ENCODE measurements at regions not wholly inside any gene's neighbourhood (a gene's known extent, or its start where the extent isn't known, plus 50 kb on each side); places are given as distances from the start of the nearest gene placed in this dataset.

GRCh38 chr14:98945611-98946570 is 326.1 kb downstream of the BCL11B start:
- Mint-ChIP-seq H3K4me1 (peaks cover 9% of the 10 kb centered on the region), H3K27ac (no peak overlapping the region), H3K27me3 (no peaks in the 10 kb centered on the region), H3K36me3 (ENCODE audit: low read depth) (no peaks in the 10 kb centered on the region), H3K4me3 (no peak overlapping the region), H3K9me3 (no peaks in the 10 kb centered on the region)
- intact Hi-C loops (cut with micrococcal nuclease), result no loop called here
- DNase-seq, result no peak

- intact Hi-C loops (cut with micrococcal nuclease), result no loop called here
- H3K36me3 Mint-ChIP-seq (ENCODE audit: low read depth), result no peaks in the 10 kb centered on the region
- peaks cover 5% of the 10 kb centered on the region for H3K4me1 Mint-ChIP-seq
- DNase-seq, result no peak
- H3K27me3 Mint-ChIP-seq, result no peaks in the 10 kb centered on the region
- H3K27ac Mint-ChIP-seq, result no peak overlapping the region
- no peaks in the 10 kb centered on the region for H3K9me3 Mint-ChIP-seq
- no peak overlapping the region for H3K4me3 Mint-ChIP-seq
Measured at GRCh38 chr14:98946940-98947339, 325.1 kb downstream of the BCL11B start.

GRCh38 chr14:98947911-98948595 is 323.9 kb downstream of the BCL11B start:
- no peak for DNase-seq
- no peak overlapping the region for H3K4me3 Mint-ChIP-seq
- H3K27ac Mint-ChIP-seq, result no peak overlapping the region
- H3K4me1 Mint-ChIP-seq, result peaks cover 5% of the 10 kb centered on the region
- no peaks in the 10 kb centered on the region for H3K27me3 Mint-ChIP-seq
- no peaks in the 10 kb centered on the region for H3K9me3 Mint-ChIP-seq
- intact Hi-C loops (cut with micrococcal nuclease), result no loop called here
- no peaks in the 10 kb centered on the region for H3K36me3 Mint-ChIP-seq (ENCODE audit: low read depth)

- Mint-ChIP-seq H3K9me3 (no peaks in the 10 kb centered on the region), H3K4me1 (peaks cover 5% of the 10 kb centered on the region), H3K36me3 (ENCODE audit: low read depth) (no peaks in the 10 kb centered on the region), H3K27ac (no peak overlapping the region), H3K27me3 (no peaks in the 10 kb centered on the region), H3K4me3 (no peak overlapping the region)
- intact Hi-C loops (cut with micrococcal nuclease), result no loop called here
- DNase-seq, result no peak
Measured at GRCh38 chr14:98949051-98949450, 322.9 kb downstream of the BCL11B start.

DNA sequence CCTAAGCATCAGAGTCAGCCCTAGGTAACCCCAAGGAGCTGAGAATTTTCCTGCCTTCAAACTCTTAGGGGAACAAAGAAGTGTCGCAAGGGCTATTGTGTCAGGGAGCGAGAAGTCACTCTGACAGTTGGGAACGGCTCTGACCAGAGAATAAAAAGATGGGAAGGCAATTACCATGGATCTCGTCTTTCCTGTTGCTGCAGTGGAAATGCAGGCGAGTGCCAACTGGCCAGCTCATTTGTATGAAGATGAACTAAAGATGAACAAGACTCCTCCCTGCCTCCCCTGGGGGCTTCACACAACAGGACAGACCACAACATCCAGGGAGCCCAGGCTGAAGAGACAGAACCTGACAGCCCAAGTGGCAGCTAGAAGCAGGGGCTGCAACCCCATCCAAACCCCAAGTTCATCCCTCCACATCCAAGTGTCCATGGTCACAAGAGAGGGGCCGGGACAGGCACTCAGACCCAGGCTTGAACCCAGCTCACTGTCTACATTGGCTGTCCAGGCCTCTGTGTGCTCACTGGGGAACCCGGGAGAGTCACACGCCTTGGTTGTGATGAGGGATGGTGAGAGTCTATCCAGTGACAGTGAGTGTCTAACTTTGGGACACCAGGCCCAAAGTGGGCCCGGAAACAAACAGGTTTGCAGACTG is 322.4 kb downstream of the BCL11B start:
- Mint-ChIP-seq H3K27me3 (no peaks in the 10 kb centered on the region), H3K4me1 (peaks cover 5% of the 10 kb centered on the region), H3K9me3 (no peaks in the 10 kb centered on the region), H3K27ac (no peak overlapping the region), H3K4me3 (no peak overlapping the region), H3K36me3 (ENCODE audit: low read depth) (no peaks in the 10 kb centered on the region)
- DNase-seq, result no peak
- intact Hi-C loops (cut with micrococcal nuclease), result no loop called here

DNA sequence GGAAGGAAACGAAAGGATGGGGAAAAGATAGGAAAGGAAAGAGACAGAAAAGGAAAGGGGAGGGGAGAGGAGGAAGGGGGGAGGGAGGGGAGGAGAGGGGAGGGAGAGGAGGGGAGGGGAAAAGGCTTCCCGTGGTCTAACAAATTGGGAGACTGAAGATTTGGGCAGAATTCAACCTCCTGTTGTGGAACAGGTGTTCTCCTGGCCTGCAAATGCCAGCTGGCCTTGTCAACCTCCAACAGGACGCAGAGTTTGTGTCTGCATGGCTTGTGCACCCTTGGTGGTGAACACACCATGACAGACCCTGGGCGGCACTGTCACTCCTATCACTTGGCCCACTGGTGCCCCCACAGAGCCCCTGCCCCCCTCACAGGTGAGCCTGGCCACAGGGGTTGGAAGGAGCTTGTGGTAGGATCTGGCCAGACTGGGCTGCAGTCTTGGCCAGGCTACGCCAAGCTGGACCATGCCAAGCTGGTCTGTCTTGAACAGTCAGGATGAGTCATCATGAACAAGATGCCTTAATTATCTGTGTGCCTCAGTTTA is 321.6 kb downstream of the BCL11B start:
- intact Hi-C loops (cut with micrococcal nuclease), result no loop called here
- H3K27ac Mint-ChIP-seq, result no peak overlapping the region
- no peak for DNase-seq
- H3K4me3 Mint-ChIP-seq, result no peak overlapping the region
- no peaks in the 10 kb centered on the region for H3K27me3 Mint-ChIP-seq
- H3K4me1 Mint-ChIP-seq, result peaks cover 5% of the 10 kb centered on the region
- H3K36me3 Mint-ChIP-seq (ENCODE audit: low read depth), result no peaks in the 10 kb centered on the region
- no peaks in the 10 kb centered on the region for H3K9me3 Mint-ChIP-seq

DNA sequence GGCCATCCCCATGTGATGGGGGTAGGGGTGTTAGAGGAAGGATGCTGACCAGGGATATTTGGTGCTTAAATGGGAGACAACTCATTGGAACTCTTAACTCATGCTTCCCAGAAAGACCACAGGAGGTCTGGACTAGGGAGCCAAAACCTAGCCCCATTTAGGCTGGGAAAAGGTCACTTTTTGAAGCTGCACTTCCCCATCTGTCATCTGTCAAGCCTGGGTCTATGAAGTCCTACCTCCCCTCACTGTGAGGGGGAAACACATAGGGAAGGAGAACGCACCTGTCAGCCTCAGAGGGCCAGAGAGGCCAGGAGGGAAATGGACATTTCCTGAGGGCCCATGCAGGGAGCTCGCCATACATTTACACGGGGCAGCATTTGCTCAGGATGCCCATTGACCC is 321.0 kb downstream of the BCL11B start:
- intact Hi-C loops (cut with micrococcal nuclease), result no loop called here
- Mint-ChIP-seq H3K27me3 (no peaks in the 10 kb centered on the region), H3K9me3 (no peaks in the 10 kb centered on the region), H3K4me3 (no peak overlapping the region), H3K27ac (no peak overlapping the region), H3K4me1 (peaks cover 5% of the 10 kb centered on the region), H3K36me3 (ENCODE audit: low read depth) (no peaks in the 10 kb centered on the region)
- DNase-seq, result no peak

GRCh38 chr14:98951521-98952152 is 320.4 kb downstream of the BCL11B start:
- intact Hi-C loops (cut with micrococcal nuclease), result no loop called here
- H3K27ac Mint-ChIP-seq, result no peak overlapping the region
- H3K36me3 Mint-ChIP-seq (ENCODE audit: low read depth), result no peaks in the 10 kb centered on the region
- no peaks in the 10 kb centered on the region for H3K9me3 Mint-ChIP-seq
- peaks cover 5% of the 10 kb centered on the region for H3K4me1 Mint-ChIP-seq
- no peaks in the 10 kb centered on the region for H3K27me3 Mint-ChIP-seq
- H3K4me3 Mint-ChIP-seq, result no peak overlapping the region
- DNase-seq, result no peak

- H3K4me3 Mint-ChIP-seq, result no peak overlapping the region
- peaks cover 5% of the 10 kb centered on the region for H3K4me1 Mint-ChIP-seq
- H3K36me3 Mint-ChIP-seq (ENCODE audit: low read depth), result no peaks in the 10 kb centered on the region
- intact Hi-C loops (cut with micrococcal nuclease), result no loop called here
- no peak for DNase-seq
- H3K27me3 Mint-ChIP-seq, result no peaks in the 10 kb centered on the region
- no peaks in the 10 kb centered on the region for H3K9me3 Mint-ChIP-seq
- peak overlapping the region; percentile 34 for H3K27ac Mint-ChIP-seq
Measured at GRCh38 chr14:98952593-98953350, 319.2 kb downstream of the BCL11B start.

DNA sequence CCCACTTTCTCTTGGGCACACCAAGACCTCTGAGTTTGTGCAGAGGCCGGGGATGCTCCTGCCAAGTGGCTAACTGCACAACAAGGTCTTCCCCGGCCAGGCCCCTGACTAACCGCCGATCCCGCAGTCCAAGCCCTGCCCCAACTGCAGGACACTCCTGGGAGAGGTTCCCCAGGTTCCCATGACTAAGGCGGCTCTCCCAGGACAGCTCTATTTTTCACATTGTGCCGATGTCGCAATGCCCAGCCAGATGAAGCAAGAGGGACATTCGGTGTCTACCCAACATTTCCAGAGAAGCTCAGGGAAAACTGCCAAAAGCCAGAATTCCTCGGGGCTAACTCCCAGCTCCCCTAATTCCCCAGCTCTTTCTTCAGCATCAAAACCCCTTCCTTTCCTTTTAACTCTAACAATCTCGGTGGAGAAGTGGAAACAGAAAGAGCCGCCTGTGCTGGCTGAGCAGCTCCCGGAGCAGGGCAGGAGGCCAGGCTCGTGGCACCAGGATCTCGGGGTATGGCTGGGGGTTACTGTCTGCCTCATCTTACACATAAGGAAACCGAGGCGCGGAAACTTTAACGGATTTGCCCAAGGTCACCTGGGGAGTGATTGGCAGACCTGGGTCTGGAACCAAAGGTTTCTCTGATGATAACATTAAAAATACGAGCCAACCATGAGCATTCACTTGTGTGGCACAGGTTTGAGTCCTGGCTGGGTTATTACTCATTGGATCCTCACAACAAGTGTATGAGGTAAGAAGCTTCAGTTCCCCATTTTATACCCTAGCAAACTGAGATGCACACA is 318.2 kb downstream of the BCL11B start:
- Mint-ChIP-seq H3K9me3 (no peaks in the 10 kb centered on the region), H3K27ac (no peak overlapping the region), H3K4me3 (no peak overlapping the region), H3K36me3 (ENCODE audit: low read depth) (no peaks in the 10 kb centered on the region), H3K4me1 (peaks cover 4% of the 10 kb centered on the region), H3K27me3 (no peaks in the 10 kb centered on the region)
- intact Hi-C loops (cut with micrococcal nuclease), result no loop called here
- no peak for DNase-seq

DNA sequence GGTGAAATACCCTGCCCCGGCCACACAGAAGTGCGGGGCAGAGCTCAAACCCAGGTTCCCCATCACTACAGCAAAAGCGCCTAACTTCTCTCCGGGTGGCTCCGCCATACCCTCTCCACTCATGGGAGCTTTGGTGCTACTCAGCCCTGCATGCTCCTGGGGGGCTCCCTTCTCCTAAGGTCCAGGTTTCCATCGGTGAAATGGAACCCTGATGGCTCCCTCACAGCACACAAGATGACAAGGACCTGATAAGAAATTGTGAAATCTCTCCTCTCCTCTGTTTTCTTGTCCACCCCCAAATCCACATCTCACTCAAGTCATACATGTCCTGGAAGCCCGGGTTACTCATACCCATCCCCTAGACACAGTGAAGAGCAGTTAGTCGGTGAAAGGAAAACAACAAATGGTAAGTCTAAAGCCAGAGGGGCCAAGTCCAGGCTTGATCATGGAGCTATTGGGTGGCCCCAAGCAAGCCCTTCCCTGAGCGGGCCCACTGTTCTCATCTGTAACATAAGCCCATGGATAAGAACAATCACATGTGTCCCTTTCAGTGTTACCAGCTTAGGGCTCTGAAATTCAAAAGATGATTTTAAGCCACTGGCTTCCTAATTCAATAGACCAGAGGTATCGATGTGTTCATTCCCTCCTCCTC is 317.5 kb downstream of the BCL11B start:
- Mint-ChIP-seq H3K4me3 (no peak overlapping the region), H3K27me3 (no peaks in the 10 kb centered on the region), H3K27ac (no peak overlapping the region), H3K4me1 (no peaks in the 10 kb centered on the region), H3K9me3 (no peaks in the 10 kb centered on the region), H3K36me3 (ENCODE audit: low read depth) (no peaks in the 10 kb centered on the region)
- intact Hi-C loops (cut with micrococcal nuclease), result no loop called here
- DNase-seq, result no peak

DNA sequence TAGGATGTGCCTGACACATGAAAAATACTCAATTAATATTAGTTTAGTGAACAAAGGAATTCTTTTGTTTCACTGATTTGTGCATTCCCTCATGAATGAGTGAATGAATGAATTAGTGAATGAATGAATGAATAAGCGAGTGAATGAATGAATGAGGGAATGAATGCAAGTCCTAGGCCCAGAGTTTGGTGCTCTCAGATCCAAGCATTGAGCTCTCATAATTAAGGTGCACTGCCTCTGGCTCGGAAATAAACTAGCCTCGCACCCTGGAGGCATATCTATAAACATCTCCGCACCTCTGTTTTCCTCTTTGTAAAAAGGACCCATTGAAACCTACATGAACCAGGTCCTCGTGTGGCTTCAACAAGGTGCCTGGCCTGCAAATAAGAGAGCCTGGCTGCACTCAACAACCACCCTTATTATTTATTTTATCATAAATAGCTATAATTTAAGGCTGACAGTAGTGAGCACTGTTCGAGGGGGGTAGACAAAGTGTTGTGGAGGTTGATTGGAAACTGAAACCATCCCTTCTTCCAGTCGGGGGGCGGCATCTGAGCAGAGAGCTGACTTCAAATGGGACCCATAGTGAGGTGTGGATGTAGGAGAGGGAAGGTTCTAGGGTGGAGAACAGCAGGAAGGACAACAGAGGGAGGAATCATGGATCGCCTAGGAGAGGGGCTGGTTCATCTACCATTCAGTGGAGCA is 316.8 kb downstream of the BCL11B start:
- Mint-ChIP-seq H3K27ac (no peak overlapping the region), H3K36me3 (ENCODE audit: low read depth) (no peaks in the 10 kb centered on the region), H3K4me3 (no peak overlapping the region), H3K9me3 (no peaks in the 10 kb centered on the region), H3K4me1 (no peaks in the 10 kb centered on the region), H3K27me3 (no peaks in the 10 kb centered on the region)
- DNase-seq, result no peak
- intact Hi-C loops (cut with micrococcal nuclease), result no loop called here

All from activated CD4-positive, alpha-beta T cell treated with anti-CD3 and anti-CD28 coated beads, Interleukin-2, amount 10 ng/mL, durations not matched to agents 24 days and 14 days (primary cell).